Neural cell (in vitro differentiated cells): ENCODE measurements at regions not wholly inside any gene's neighbourhood (a gene's known extent, or its start where the extent isn't known, plus 50 kb on each side); places are given as distances from the start of the nearest gene placed in this dataset.

Experiments used
- H2AFZ ChIP-seq: fragments of 200-600, 300-800 bp; sonication (generic), shearing (Covaris generic); 2 replicates; pipeline ENCODE4 v1.6.0; 2014; ENCODE audit warnings: low read depth, mild to moderate bottlenecking, antibody characterized with exemption, low read length, moderate library complexity
- H3F3A ChIP-seq: fragments of 200-600 bp; shearing (Covaris generic); 2 replicates; pipeline ENCODE4 v1.6.1; 2016; ENCODE audit warnings: mild to moderate bottlenecking, moderate library complexity, mixed read lengths, antibody characterized with exemption, low read length; ENCODE audit not compliant: insufficient read depth, poor library complexity, severe bottlenecking
- H3K27ac ChIP-seq: fragments of 200-600, 300-800 bp; sonication (generic), shearing (Covaris generic); 2 replicates; pipeline ENCODE4 v1.5.1; 2014; ENCODE audit warnings: mild to moderate bottlenecking, low read length, moderate library complexity
- H3K27me3 ChIP-seq: fragments of 300-800, 200-600 bp; sonication (generic), shearing (Covaris generic); 2 replicates; pipeline ENCODE4 v1.6.0; 2014; ENCODE audit warnings: mild to moderate bottlenecking, low read depth, low read length, moderate library complexity; ENCODE audit not compliant: insufficient read depth
- H3K36me3 ChIP-seq: fragments of 300-800, 200-600 bp; sonication (generic), shearing (Covaris generic); 2 replicates; pipeline ENCODE4 v1.5.1; 2014; ENCODE audit warnings: mild to moderate bottlenecking, antibody characterized with exemption, low read length, moderate library complexity; ENCODE audit not compliant: insufficient read depth
- H3K4me2 ChIP-seq: fragments of 300-800, 200-600 bp; sonication (generic), shearing (Covaris generic); 2 replicates; pipeline ENCODE4 v1.6.0; 2014; ENCODE audit warnings: mild to moderate bottlenecking, low read length
- H3K4me3 ChIP-seq: fragments of 300-800, 200-600 bp; sonication (generic), shearing (Covaris generic); 2 replicates; pipeline ENCODE4 v1.5.1; 2014; ENCODE audit warnings: mild to moderate bottlenecking, low read length, moderate library complexity
- H3K79me2 ChIP-seq: fragments of 200-600 bp; shearing (Covaris generic); replicated peaks from 2 replicates; pipeline ENCODE4 v1.6.0; 2014; ENCODE audit warnings: mild to moderate bottlenecking, low read length, moderate library complexity; ENCODE audit not compliant: insufficient read depth
- H3K9ac ChIP-seq: fragments of 300-800, 200-600 bp; sonication (generic), shearing (Covaris generic); 2 replicates; pipeline ENCODE4 v1.6.1; 2016; ENCODE audit warnings: mild to moderate bottlenecking, low read length, mixed read lengths
- H3K9me2 ChIP-seq: fragments of 200-600 bp; shearing (Covaris generic); 2 replicates; pipeline ENCODE4 v1.6.1; 2016; ENCODE audit warnings: mild to moderate bottlenecking, low read length, mixed read lengths; ENCODE audit not compliant: insufficient read depth
- H3K9me3 ChIP-seq: fragments of 200-600, 300-800 bp; sonication (generic), shearing (Covaris generic); 2 replicates; pipeline ENCODE4 v1.6.1; 2016; ENCODE audit warnings: mild to moderate bottlenecking, mixed run types, low read length, moderate library complexity, mixed read lengths
- H4K20me1 ChIP-seq: fragments of 200-600 bp; shearing (Covaris generic); 2 replicates; pipeline ENCODE4 v1.6.1; 2016; ENCODE audit warnings: mild to moderate bottlenecking, mixed run types; ENCODE audit not compliant: insufficient read depth
- EP300 ChIP-seq: fragments of 450-650 bp; conservative IDR thresholded peaks from 2 replicates; pipeline ENCODE4 v1.6.1; 2014; ENCODE audit warnings: antibody characterized with exemption, mild to moderate bottlenecking, moderate library complexity; ENCODE audit not compliant: poor library complexity, severe bottlenecking
- EZH2 ChIP-seq: fragments of 200-600, 300-800 bp; shearing (Covaris generic), sonication (generic); IDR thresholded peaks from 2 replicates; pipeline ENCODE4 v1.6.1; 2014; ENCODE audit warnings: antibody characterized with exemption, low read length, borderline replicate concordance, mild to moderate bottlenecking; ENCODE audit not compliant: insufficient read depth, poor library complexity, severe bottlenecking
- MXI1 ChIP-seq: fragments of 450-650 bp; conservative IDR thresholded peaks from 2 replicates; pipeline ENCODE4 v1.6.1; 2014; ENCODE audit warnings: antibody characterized with exemption, mild to moderate bottlenecking; ENCODE audit not compliant: poor library complexity, severe bottlenecking
- POLR2AphosphoS5 ChIP-seq: IDR thresholded peaks from 2 replicates; pipeline ENCODE4 v1.6.1; 2012
- RAD21 ChIP-seq: fragments of 450-650 bp; conservative IDR thresholded peaks from 2 replicates; pipeline ENCODE4 v1.6.1; 2014; ENCODE audit warnings: antibody characterized with exemption, mild to moderate bottlenecking, moderate library complexity
- SMC3 ChIP-seq: fragments of 450-650 bp; conservative IDR thresholded peaks from 2 replicates; pipeline ENCODE4 v1.6.1; 2014; ENCODE audit warnings: antibody characterized with exemption, mild to moderate bottlenecking, moderate library complexity; ENCODE audit not compliant: poor library complexity
- TAF1 ChIP-seq: IDR thresholded peaks from 2 replicates; pipeline ENCODE4 v1.6.1; 2012; ENCODE audit warnings: low read depth
- TF ChIP-seq, protein P1 (sequence below): IDR thresholded peaks from 2 replicates; pipeline ENCODE4 v1.6.1; 2012; ENCODE audit warnings: borderline replicate concordance
- TF ChIP-seq, protein P2 (sequence below): fragments of 450-650 bp; IDR thresholded peaks from 2 replicates; pipeline ENCODE4 v1.5.1; 2014; ENCODE audit warnings: antibody characterized with exemption, mild to moderate bottlenecking, moderate library complexity; ENCODE audit not compliant: poor library complexity, severe bottlenecking

DNA sequence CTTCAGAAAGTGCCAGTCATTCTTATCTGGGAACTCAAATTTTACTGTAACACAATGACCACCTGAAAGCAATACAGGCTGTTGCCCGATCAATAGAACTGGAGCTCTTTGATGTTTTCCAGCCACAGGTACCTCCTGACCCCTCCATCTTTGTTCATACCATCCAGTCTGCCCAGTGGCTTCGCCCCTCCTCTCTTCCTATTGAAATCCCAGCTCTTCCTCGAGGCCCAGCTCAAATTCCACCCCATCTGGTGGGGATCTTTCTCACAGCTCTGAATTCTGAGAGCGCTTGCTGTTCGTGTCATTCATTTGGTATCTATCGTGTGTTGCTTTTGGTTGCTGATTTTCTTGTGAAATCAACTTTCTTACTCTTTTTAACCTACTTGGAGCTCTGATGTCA, 87.9 kb upstream of the CNKSR3 start:
- no peak overlapping the region for H3K4me3 ChIP-seq
- H3K36me3 ChIP-seq, result no peaks in the 10 kb centered on the region

DNA sequence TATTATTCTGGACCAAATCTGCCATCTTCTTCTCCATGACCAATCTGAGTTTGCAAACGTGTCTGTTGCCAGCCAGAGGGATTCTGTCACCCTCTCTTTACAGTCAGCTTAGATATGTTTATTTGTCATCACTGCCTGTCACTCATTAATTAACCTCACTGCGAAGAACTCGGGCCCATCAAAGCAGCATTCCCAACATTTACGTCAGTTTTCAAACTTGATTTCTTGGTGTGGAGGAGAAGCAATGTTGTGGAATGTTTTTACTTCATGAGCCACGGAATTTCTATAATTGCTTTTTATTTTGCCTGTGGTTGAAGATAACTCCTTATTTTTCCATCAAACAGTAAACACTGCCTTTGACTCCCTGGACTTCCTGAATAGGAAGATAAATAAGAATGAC, 91.8 kb upstream of the CNKSR3 start:
- TF ChIP-seq MXI1 (no peak), POLR2AphosphoS5 (no peak), EZH2 (no peak), SMC3 (no peak), EP300 (no peak), RAD21 (no peak), TAF1 (no peak)
- TF ChIP-seq, protein P1, sequence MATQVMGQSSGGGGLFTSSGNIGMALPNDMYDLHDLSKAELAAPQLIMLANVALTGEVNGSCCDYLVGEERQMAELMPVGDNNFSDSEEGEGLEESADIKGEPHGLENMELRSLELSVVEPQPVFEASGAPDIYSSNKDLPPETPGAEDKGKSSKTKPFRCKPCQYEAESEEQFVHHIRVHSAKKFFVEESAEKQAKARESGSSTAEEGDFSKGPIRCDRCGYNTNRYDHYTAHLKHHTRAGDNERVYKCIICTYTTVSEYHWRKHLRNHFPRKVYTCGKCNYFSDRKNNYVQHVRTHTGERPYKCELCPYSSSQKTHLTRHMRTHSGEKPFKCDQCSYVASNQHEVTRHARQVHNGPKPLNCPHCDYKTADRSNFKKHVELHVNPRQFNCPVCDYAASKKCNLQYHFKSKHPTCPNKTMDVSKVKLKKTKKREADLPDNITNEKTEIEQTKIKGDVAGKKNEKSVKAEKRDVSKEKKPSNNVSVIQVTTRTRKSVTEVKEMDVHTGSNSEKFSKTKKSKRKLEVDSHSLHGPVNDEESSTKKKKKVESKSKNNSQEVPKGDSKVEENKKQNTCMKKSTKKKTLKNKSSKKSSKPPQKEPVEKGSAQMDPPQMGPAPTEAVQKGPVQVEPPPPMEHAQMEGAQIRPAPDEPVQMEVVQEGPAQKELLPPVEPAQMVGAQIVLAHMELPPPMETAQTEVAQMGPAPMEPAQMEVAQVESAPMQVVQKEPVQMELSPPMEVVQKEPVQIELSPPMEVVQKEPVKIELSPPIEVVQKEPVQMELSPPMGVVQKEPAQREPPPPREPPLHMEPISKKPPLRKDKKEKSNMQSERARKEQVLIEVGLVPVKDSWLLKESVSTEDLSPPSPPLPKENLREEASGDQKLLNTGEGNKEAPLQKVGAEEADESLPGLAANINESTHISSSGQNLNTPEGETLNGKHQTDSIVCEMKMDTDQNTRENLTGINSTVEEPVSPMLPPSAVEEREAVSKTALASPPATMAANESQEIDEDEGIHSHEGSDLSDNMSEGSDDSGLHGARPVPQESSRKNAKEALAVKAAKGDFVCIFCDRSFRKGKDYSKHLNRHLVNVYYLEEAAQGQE, result no peak
- TF ChIP-seq, protein P2, sequence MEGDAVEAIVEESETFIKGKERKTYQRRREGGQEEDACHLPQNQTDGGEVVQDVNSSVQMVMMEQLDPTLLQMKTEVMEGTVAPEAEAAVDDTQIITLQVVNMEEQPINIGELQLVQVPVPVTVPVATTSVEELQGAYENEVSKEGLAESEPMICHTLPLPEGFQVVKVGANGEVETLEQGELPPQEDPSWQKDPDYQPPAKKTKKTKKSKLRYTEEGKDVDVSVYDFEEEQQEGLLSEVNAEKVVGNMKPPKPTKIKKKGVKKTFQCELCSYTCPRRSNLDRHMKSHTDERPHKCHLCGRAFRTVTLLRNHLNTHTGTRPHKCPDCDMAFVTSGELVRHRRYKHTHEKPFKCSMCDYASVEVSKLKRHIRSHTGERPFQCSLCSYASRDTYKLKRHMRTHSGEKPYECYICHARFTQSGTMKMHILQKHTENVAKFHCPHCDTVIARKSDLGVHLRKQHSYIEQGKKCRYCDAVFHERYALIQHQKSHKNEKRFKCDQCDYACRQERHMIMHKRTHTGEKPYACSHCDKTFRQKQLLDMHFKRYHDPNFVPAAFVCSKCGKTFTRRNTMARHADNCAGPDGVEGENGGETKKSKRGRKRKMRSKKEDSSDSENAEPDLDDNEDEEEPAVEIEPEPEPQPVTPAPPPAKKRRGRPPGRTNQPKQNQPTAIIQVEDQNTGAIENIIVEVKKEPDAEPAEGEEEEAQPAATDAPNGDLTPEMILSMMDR, result no peak
- H3K9ac ChIP-seq, result no peak overlapping the region
- H3K79me2 ChIP-seq, result no peaks in the 10 kb centered on the region
- no peaks in the 10 kb centered on the region for H3K36me3 ChIP-seq
- H3K27me3 ChIP-seq, result no peaks in the 10 kb centered on the region
- H3K9me2 ChIP-seq, result no peaks in the 10 kb centered on the region
- no peak overlapping the region for H3K4me2 ChIP-seq
- H3K9me3 ChIP-seq, result no peaks in the 10 kb centered on the region
- no peak overlapping the region for H2AFZ ChIP-seq
- H3K27ac ChIP-seq, result no peak overlapping the region
- no peaks in the 10 kb centered on the region for H3F3A ChIP-seq
- no peak overlapping the region for H3K4me3 ChIP-seq
- H4K20me1 ChIP-seq, result no peaks in the 10 kb centered on the region

More for the DNA sequence above, 87.9 kb upstream of the CNKSR3 start:
- no peaks in the 10 kb centered on the region for H3F3A ChIP-seq
- no peaks in the 10 kb centered on the region for H4K20me1 ChIP-seq
- H3K9ac ChIP-seq, result no peak overlapping the region
- H3K9me2 ChIP-seq, result no peaks in the 10 kb centered on the region
- H3K79me2 ChIP-seq, result no peaks in the 10 kb centered on the region
- H3K27ac ChIP-seq, result no peak overlapping the region
- no peaks in the 10 kb centered on the region for H3K27me3 ChIP-seq
- TF ChIP-seq TAF1, result no peak
- TF ChIP-seq, protein P2, result no peak
- no peak for TF ChIP-seq EP300
- no peak for TF ChIP-seq RAD21
- TF ChIP-seq POLR2AphosphoS5, result no peak
- TF ChIP-seq EZH2, result no peak
- TF ChIP-seq, protein P1, result no peak
- no peak overlapping the region for H3K4me2 ChIP-seq
- H3K9me3 ChIP-seq, result no peaks in the 10 kb centered on the region
- H2AFZ ChIP-seq, result no peak overlapping the region
